ENCODE measurements at regions not wholly inside any gene's neighbourhood (a gene's known extent, or its start where the extent isn't known, plus 50 kb on each side); places are given as distances from the start of the nearest gene placed in this dataset.

GRCh38 chrX:80306007-80306406, 114.2 kb upstream of the TENT5D start:
- TF ChIP-seq, protein P1, sequence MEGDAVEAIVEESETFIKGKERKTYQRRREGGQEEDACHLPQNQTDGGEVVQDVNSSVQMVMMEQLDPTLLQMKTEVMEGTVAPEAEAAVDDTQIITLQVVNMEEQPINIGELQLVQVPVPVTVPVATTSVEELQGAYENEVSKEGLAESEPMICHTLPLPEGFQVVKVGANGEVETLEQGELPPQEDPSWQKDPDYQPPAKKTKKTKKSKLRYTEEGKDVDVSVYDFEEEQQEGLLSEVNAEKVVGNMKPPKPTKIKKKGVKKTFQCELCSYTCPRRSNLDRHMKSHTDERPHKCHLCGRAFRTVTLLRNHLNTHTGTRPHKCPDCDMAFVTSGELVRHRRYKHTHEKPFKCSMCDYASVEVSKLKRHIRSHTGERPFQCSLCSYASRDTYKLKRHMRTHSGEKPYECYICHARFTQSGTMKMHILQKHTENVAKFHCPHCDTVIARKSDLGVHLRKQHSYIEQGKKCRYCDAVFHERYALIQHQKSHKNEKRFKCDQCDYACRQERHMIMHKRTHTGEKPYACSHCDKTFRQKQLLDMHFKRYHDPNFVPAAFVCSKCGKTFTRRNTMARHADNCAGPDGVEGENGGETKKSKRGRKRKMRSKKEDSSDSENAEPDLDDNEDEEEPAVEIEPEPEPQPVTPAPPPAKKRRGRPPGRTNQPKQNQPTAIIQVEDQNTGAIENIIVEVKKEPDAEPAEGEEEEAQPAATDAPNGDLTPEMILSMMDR (IDR thresholded peaks at IDR 0.05; ENCODE audit: insufficient read depth, low read depth, low read length): no peak
- TF ChIP-seq EZH2 (IDR thresholded peaks at IDR 0.05; ENCODE audit: insufficient read depth, low read length): no peak
